ENCODE measurements at regions not wholly inside any gene's neighbourhood (a gene's known extent, or its start where the extent isn't known, plus 50 kb on each side); places are given as distances from the start of the nearest gene placed in this dataset.

DNA sequence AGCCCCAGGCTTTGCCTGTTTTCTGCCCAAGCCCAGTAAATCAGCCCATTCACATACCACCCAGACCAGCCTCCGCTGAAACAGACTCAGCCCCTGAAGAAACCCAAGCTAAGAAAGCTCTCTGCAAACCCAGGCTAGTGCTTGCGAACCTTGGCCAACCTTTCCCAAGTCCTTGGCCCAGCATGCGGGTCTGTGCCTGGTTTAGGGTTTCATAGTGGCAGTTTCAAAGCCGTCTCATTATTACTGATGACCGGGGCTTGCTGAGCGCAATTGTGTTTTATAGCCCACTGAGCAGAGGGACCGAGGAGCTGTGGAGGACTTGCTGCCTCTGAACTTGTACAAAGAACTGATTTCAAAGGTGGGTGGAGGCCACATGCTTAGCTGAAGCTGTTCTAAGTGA, 584.3 kb downstream of the BNC2 start (continued):
- TF ChIP-seq ZNF121 (CRISPR knock-in tag; conservative IDR thresholded peaks at IDR 0.05): no peak
- no peak for TF ChIP-seq KDM4B (IDR thresholded peaks at IDR 0.05; ENCODE audit: borderline replicate concordance in 2 of 2, low read depth in 1 of 2)
- no peak for TF ChIP-seq RFX5 (IDR thresholded peaks at IDR 0.05; ENCODE audit: low read depth, low read length)
- TF ChIP-seq ZNF41 (CRISPR knock-in tag; conservative IDR thresholded peaks at IDR 0.05): no peak
- TF ChIP-seq, protein P1, sequence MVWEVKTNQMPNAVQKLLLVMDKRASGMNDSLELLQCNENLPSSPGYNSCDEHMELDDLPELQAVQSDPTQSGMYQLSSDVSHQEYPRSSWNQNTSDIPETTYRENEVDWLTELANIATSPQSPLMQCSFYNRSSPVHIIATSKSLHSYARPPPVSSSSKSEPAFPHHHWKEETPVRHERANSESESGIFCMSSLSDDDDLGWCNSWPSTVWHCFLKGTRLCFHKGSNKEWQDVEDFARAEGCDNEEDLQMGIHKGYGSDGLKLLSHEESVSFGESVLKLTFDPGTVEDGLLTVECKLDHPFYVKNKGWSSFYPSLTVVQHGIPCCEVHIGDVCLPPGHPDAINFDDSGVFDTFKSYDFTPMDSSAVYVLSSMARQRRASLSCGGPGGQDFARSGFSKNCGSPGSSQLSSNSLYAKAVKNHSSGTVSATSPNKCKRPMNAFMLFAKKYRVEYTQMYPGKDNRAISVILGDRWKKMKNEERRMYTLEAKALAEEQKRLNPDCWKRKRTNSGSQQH (CRISPR knock-in tag; IDR thresholded peaks at IDR 0.05): no peak

DNA sequence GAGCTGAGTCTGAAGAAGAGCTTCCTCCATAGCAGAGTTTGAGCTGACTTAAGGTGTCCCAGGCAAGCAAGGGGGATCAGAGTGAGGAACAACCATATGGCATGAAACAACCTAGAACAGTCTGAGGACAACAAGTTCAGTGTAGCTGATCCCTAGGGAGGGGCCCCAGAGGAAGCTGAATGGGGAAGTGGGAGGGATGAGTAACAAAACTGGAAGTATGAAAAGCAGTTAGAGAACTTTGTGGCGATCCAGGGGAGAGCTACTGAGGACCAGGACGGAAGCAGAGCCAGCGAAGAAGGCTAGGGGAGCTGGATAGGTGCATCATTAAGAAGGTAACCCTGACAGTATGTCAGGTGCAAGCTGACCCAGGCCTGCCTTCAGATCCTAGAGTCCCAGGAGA, 580.8 kb downstream of the BNC2 start:
- Histone ChIP-seq H3K4me2 (ENCODE audit: insufficient read depth, low read length) (no peak overlapping the region), H3K4me3 (no peak overlapping the region), H4K20me1 (replicated peaks; ENCODE audit: control insufficient read depth, insufficient read depth, low read length) (no peaks in the 10 kb centered on the region), H3K27ac (ENCODE audit: extremely low read depth, low read depth, low read length) (no peak overlapping the region), H3K4me1 (replicated peaks in 1 of 2; ENCODE audit: control insufficient read depth in 2 of 2, insufficient read depth in 2 of 2, low read length in 2 of 2) (no peaks in the 10 kb centered on the region), H3K36me3 (ENCODE audit: control insufficient read depth, insufficient read depth, low read length) (no peaks in the 10 kb centered on the region), H3K9me3 (replicated peaks; ENCODE audit: control insufficient read depth, insufficient read depth, low read depth, low read length) (no peaks in the 10 kb centered on the region), H3K79me2 (ENCODE audit: control insufficient read depth, insufficient read depth, low read length) (no peaks in the 10 kb centered on the region), H3K9ac (ENCODE audit: insufficient read depth in 1 of 2, low read depth in 2 of 2, low read length in 2 of 2) (no peak overlapping the region), H3K9me1 (ENCODE audit: control insufficient read depth, insufficient read depth, low read length) (no peaks in the 10 kb centered on the region), H3K27me3 (ENCODE audit: control insufficient read depth in 2 of 2, insufficient read depth in 2 of 2, low read length in 2 of 2) (no peaks in the 10 kb centered on the region), H2AFZ (ENCODE audit: low read depth, low read length) (no peak overlapping the region)
- ChIA-PET CTCF (ENCODE audit: low intra/inter-chr PET ratio) (no interaction called here), POLR2A (no interaction called here)
- FAIRE-seq (no peak), ATAC-seq (no peak), DNase-seq (ENCODE audit: extremely low read depth in 1 of 4, low spot score in 3 of 4) (no peak)
- WGBS (ENCODE audit: insufficient coverage, low coverage, missing lambda C conversion rate): 0% methylated on average over 3 of the region's 3 CpGs
- in situ Hi-C loops (cut with MboI) (no loop called here), intact Hi-C loops (cut with micrococcal nuclease) (no loop called here)
- BruUV-seq (replicated peaks): no TSS peak
- TF ChIP-seq MTA3 (IDR thresholded peaks at IDR 0.05; ENCODE audit: borderline replicate concordance) (no peak), PHTF2 (CRISPR knock-in tag; IDR thresholded peaks at IDR 0.05) (no peak), RUNX1 (IDR thresholded peaks at IDR 0.05; ENCODE audit: low read depth) (no peak), EGR1 (conservative IDR thresholded peaks at IDR 0.05) (no peak), LEF1 (IDR thresholded peaks at IDR 0.05) (no peak)

All from K562 (cell line).